ENCODE measurements at regions not wholly inside any gene's neighbourhood (a gene's known extent, or its start where the extent isn't known, plus 50 kb on each side); places are given as distances from the start of the nearest gene placed in this dataset.
A peak's percentile ranks its signal among the peaks of the same experiment; 100 is the strongest.
"Not testable (repeated sequence)": the region's sequence is repeated elsewhere in the genome, so short reads cannot be mapped to it uniquely, and the experiment has no call there.

GRCh38 chr11:123351375-123351774 is 78.7 kb upstream of the GRAMD1B start:
- DNase-seq (ENCODE audit: extremely low read depth in 1 of 11, low read depth in 9 of 11, low spot score in 4 of 11), result peak in 9 of 11 donors; percentile 24 to 47 (median 33)

GRCh38 chr11:123349382-123349781 is 80.7 kb upstream of the GRAMD1B start:
- no peak for DNase-seq (ENCODE audit: extremely low read depth in 1 of 11, low read depth in 9 of 11, low spot score in 4 of 11)

GRCh38 chr11:123344790-123345357 is 85.2 kb upstream of the GRAMD1B start:
- DNase-seq (ENCODE audit: extremely low read depth in 1 of 11, low read depth in 9 of 11, low spot score in 4 of 11), result no peak

- not testable (repeated sequence) for DNase-seq (ENCODE audit: extremely low read depth in 1 of 11, low read depth in 9 of 11, low spot score in 4 of 11)
Measured at GRCh38 chr11:123344188-123344587, 85.9 kb upstream of the GRAMD1B start.

- DNase-seq (ENCODE audit: extremely low read depth in 1 of 11, low read depth in 9 of 11, low spot score in 4 of 11), result no peak
Measured at GRCh38 chr11:123338997-123339752, 90.9 kb upstream of the GRAMD1B start.

DNA sequence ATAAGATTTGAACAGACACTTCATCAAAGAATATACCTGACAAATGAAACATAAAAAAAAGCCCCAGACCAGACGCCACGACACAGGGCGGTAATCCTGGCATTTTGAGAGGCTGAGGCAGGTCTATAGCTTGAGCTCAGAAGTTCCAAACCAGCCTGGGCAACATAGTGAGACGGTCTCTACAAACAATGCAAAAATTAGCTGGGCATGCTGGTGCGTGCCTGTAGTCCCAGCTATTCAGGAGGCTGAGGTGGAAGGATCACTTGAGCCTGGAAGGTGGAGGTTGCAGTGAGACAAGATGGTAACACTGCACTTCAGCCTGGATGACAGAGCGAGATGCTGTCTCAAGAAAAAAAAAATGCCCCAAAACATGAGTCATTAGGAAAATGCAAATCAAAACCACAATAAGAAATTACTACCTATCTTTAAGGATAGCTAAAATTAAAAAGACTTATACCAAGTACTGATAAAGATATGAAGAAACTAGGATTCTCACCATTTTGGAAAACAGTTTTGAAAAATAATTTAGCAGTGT is 91.7 kb upstream of the GRAMD1B start:
- DNase-seq (ENCODE audit: extremely low read depth in 1 of 11, low read depth in 9 of 11, low spot score in 4 of 11), result no peak

GRCh38 chr11:123334925-123335324 is 95.1 kb upstream of the GRAMD1B start:
- no peak for DNase-seq (ENCODE audit: extremely low read depth in 1 of 11, low read depth in 9 of 11, low spot score in 4 of 11)

DNA sequence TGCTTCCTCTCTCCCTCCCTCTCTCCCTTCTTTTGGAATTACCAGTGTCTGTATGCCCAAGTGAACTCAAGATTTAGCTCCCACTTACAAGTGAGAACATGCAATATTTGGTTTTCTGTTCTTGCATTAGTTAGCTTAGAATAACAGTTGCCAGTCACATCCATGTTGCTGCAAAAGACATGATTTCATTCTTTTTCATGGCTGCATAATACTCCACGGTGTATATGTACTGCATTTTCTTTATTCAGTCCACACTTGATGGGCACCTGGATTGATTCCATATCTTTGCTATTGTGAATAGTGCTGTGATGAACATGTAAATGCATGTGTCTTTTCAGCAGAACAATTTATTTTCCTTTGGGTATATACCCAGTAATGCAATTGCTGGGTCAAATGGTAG is 97.5 kb upstream of the GRAMD1B start:
- DNase-seq (ENCODE audit: extremely low read depth in 1 of 11, low read depth in 9 of 11, low spot score in 4 of 11), result not testable (repeated sequence)

GRCh38 chr11:123330948-123331347 is 99.1 kb upstream of the GRAMD1B start:
- no peak for DNase-seq (ENCODE audit: extremely low read depth in 1 of 11, low read depth in 9 of 11, low spot score in 4 of 11)

- no peak for DNase-seq (ENCODE audit: extremely low read depth in 1 of 11, low read depth in 9 of 11, low spot score in 4 of 11)
Measured at GRCh38 chr11:123330471-123330870, 99.6 kb upstream of the GRAMD1B start.

- no peak for DNase-seq (ENCODE audit: extremely low read depth in 1 of 11, low read depth in 9 of 11, low spot score in 4 of 11)
Measured at GRCh38 chr11:123330071-123330470, 100.0 kb upstream of the GRAMD1B start.

GRCh38 chr11:123328281-123328867 is 101.7 kb upstream of the GRAMD1B start:
- DNase-seq (ENCODE audit: extremely low read depth in 1 of 11, low read depth in 9 of 11, low spot score in 4 of 11), result no peak

DNA sequence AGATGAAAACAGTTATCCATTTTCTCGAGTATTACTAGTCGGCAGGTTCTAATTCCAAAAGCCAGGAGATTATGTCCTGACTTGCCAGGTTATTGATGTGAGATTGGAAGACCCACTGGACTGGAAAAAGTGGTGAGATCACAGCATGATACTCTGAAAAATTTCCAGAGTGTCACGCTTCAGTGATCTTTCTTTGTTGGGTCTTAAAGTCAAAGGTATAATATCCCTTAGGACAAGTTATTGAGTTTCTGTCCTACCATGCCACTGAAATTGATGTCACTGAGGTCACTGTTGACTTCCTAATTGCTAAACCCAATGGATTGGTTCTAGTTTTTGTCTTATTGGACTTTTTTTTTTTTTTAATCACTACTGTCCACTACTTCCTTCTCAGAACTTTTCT is 104.5 kb upstream of the GRAMD1B start:
- DNase-seq (ENCODE audit: extremely low read depth in 1 of 11, low read depth in 9 of 11, low spot score in 4 of 11), result no peak

- no peak for DNase-seq (ENCODE audit: extremely low read depth in 1 of 11, low read depth in 9 of 11, low spot score in 4 of 11)
Measured at GRCh38 chr11:123323568-123323967, 106.5 kb upstream of the GRAMD1B start.

- no peak for DNase-seq (ENCODE audit: extremely low read depth in 1 of 11, low read depth in 9 of 11, low spot score in 4 of 11)
Measured at GRCh38 chr11:123321636-123322035, 108.4 kb upstream of the GRAMD1B start.

- no peak for DNase-seq (ENCODE audit: extremely low read depth in 1 of 11, low read depth in 9 of 11, low spot score in 4 of 11)
Measured at GRCh38 chr11:123318623-123319022, 111.4 kb upstream of the GRAMD1B start.

- DNase-seq (ENCODE audit: extremely low read depth in 1 of 11, low read depth in 9 of 11, low spot score in 4 of 11), result not testable (repeated sequence)
Measured at GRCh38 chr11:123318132-123318531, 111.9 kb upstream of the GRAMD1B start.

DNA sequence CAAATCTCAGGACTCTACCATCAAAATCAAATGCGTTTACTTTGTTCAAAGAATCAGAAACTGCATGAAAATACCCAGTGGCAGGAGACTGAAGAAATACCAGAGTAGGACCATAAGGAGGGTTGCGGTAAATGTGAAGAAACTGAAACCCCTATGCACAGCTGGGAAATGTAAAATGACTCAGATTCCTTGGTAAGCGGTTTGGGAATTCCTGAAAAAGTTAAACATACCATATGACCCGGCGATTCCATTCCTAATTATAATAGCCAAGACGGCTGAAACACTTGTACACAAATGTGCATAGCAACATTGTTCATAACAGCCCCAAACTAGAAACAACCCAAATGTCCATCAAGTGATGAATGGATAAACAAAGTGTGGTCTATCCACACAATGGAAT is 114.1 kb upstream of the GRAMD1B start:
- no peak for DNase-seq (ENCODE audit: extremely low read depth in 1 of 11, low read depth in 9 of 11, low spot score in 4 of 11)

DNA sequence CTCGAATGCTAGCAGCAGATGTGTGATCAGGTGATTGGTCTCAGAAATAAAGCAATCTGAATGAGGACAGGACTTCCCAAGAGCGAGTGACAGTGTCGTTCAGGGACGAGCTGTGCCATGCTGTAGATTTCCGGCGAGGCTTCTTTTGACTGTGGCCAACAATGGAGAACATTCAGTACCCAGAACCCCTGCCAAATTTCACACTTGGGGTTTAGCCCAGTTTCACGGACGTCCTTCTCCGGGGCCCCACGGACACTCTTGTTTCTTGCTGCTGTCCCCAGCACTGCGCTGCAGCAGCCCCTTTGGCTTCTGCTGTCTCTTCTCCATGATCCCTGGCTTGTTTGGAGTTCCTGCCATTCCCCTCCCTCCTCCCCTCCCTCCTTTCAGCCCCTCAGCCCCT is 115.1 kb upstream of the GRAMD1B start:
- no peak for DNase-seq (ENCODE audit: extremely low read depth in 1 of 11, low read depth in 9 of 11, low spot score in 4 of 11)

DNA sequence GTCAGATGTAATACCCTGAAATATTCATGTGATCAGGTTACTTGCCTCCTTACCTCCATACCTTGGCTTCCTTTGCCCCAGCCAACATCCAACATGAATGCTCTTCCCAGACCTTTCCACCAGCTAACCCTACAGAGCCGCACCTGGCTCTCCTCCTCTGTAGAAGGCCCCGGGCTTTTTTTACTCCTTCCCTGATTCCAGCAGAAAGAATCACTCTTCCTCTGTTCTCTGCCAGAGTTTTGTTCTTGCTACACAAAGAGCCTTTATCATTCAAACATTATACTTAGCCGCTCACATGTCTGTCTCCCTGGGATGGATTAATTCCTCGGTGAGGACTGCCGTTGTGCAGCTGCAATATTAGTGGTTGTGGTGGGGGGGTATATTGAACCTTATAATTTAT is 116.8 kb upstream of the GRAMD1B start:
- DNase-seq (ENCODE audit: extremely low read depth in 1 of 11, low read depth in 9 of 11, low spot score in 4 of 11), result no peak

Measured in renal cortex interstitium (tissue), 11 donors.